WTC11 (cell line): ENCODE measurements at regions not wholly inside any gene's neighbourhood (a gene's known extent, or its start where the extent isn't known, plus 50 kb on each side); places are given as distances from the start of the nearest gene placed in this dataset.

Source experiments
- ATAC-seq: fragments of 200-7000 bp; cut with Tn5 transposase; 2 replicates; pipeline ENCODE4 v1.10.0; 2021; ENCODE audit warnings: mild to moderate bottlenecking, moderate library complexity
- CTCF ChIA-PET: fragments of 300-600 bp; sonication (Branson Sonifier 250); formaldehyde crosslinking; loops from one replicate; lab custom pipeline; 2021; ENCODE audit warnings: antibody characterized with exemption; lab: Charles Lee
- POLR2A ChIA-PET: fragments of 350-600 bp; sonication (Branson Sonifier 250); formaldehyde crosslinking; loops from one replicate; lab custom pipeline; 2021; ENCODE audit warnings: antibody characterized with exemption; lab: Charles Lee
- DNase-seq: peaks from one replicate; pipeline ENCODE4 v3.0.0; 2021; ENCODE audit warnings: low spot score
- H3K27ac Mint-ChIP-seq: 2 replicates; pipeline ENCODE4 v1.8.0; 2021; ENCODE audit warnings: mixed read lengths
- H3K27me3 Mint-ChIP-seq: 2 replicates; pipeline ENCODE4 v1.8.0; 2021; ENCODE audit warnings: low read depth, mild to moderate bottlenecking, moderate library complexity, mixed read lengths
- H3K36me3 Mint-ChIP-seq: 2 replicates; pipeline ENCODE4 v1.8.0; 2021; ENCODE audit warnings: mixed read lengths
- H3K4me1 Mint-ChIP-seq: 2 replicates; pipeline ENCODE4 v1.8.0; 2022; ENCODE audit warnings: mixed read lengths
- H3K4me3 Mint-ChIP-seq: 2 replicates; pipeline ENCODE4 v1.8.0; 2021; ENCODE audit warnings: mild to moderate bottlenecking, moderate library complexity, mixed read lengths
- H3K9me3 Mint-ChIP-seq: 2 replicates; pipeline ENCODE4 v1.8.0; 2021; ENCODE audit warnings: mixed read lengths
- ESRRA ChIP-seq: sonication (generic); formaldehyde crosslinking; IDR thresholded peaks from 2 replicates; pipeline ENCODE4 v1.8.1; 2022; ENCODE audit warnings: mild to moderate bottlenecking, missing genetic modification reagents, borderline replicate concordance
- ETV6 ChIP-seq: sonication (generic); formaldehyde crosslinking; IDR thresholded peaks from 2 replicates; pipeline ENCODE4 v1.8.1; 2022; ENCODE audit warnings: mild to moderate bottlenecking, missing genetic modification reagents
- FOXK1 ChIP-seq: sonication (generic); formaldehyde crosslinking; IDR thresholded peaks from 2 replicates; pipeline ENCODE4 v1.8.0; 2022; ENCODE audit warnings: mild to moderate bottlenecking, moderate library complexity, missing genetic modification reagents
- GTF2I ChIP-seq: fragments of 250-450 bp; sonication (Bioruptor Pico); conservative IDR thresholded peaks from 2 replicates; pipeline ENCODE4 v1.4.0; 2021; ENCODE audit warnings: mild to moderate bottlenecking
- IRF2 ChIP-seq: sonication (generic); formaldehyde crosslinking; IDR thresholded peaks from 2 replicates; pipeline ENCODE4 v1.8.0; 2022; ENCODE audit warnings: low read depth, missing genetic modification reagents, borderline replicate concordance
- NFATC4 ChIP-seq: fragments of 250-450 bp; sonication (Bioruptor Pico); IDR thresholded peaks from 2 replicates; pipeline ENCODE4 v1.9.0; 2021; ENCODE audit warnings: mild to moderate bottlenecking
- NFYB ChIP-seq: sonication (generic); formaldehyde crosslinking; conservative IDR thresholded peaks from 2 replicates; pipeline ENCODE4 v1.8.0; 2022; ENCODE audit warnings: low read depth, missing genetic modification reagents
- NR2C2 ChIP-seq: sonication (generic); formaldehyde crosslinking; IDR thresholded peaks from 2 replicates; pipeline ENCODE4 v1.8.0; 2022; ENCODE audit warnings: mild to moderate bottlenecking, missing genetic modification reagents
- RELA ChIP-seq: sonication (generic); formaldehyde crosslinking; IDR thresholded peaks from 2 replicates; pipeline ENCODE4 v1.8.1; 2022; ENCODE audit warnings: missing genetic modification reagents, mild to moderate bottlenecking, borderline replicate concordance
- SMAD3 ChIP-seq: sonication (generic); formaldehyde crosslinking; IDR thresholded peaks from 2 replicates; pipeline ENCODE4 v1.8.0; 2022; ENCODE audit warnings: missing genetic modification reagents, mild to moderate bottlenecking, borderline replicate concordance
- TCF7 ChIP-seq: sonication (generic); formaldehyde crosslinking; IDR thresholded peaks from 2 replicates; pipeline ENCODE4 v1.8.0; 2022; ENCODE audit warnings: mild to moderate bottlenecking, low read depth, missing genetic modification reagents, moderate library complexity
- TEAD1 ChIP-seq: sonication (generic); formaldehyde crosslinking; IDR thresholded peaks from 2 replicates; pipeline ENCODE4 v1.8.0; 2022; ENCODE audit warnings: mild to moderate bottlenecking, missing genetic modification reagents
- TEAD4 ChIP-seq: sonication (generic); formaldehyde crosslinking; IDR thresholded peaks from 2 replicates; pipeline ENCODE4 v1.8.0; 2022; ENCODE audit warnings: mild to moderate bottlenecking, missing genetic modification reagents
- ZBTB21 ChIP-seq: sonication (generic); formaldehyde crosslinking; IDR thresholded peaks from 2 replicates; pipeline ENCODE4 v1.8.1; 2023; ENCODE audit warnings: mild to moderate bottlenecking, missing genetic modification reagents, borderline replicate concordance
- ZNF263 ChIP-seq: sonication (generic); formaldehyde crosslinking; IDR thresholded peaks from 2 replicates; pipeline ENCODE4 v1.8.1; 2022; ENCODE audit warnings: low read depth, mild to moderate bottlenecking, moderate library complexity, missing genetic modification reagents
- TF ChIP-seq, protein P1 (sequence below): sonication (generic); formaldehyde crosslinking; IDR thresholded peaks from 2 replicates; pipeline ENCODE4 v1.8.1; 2022; ENCODE audit warnings: mild to moderate bottlenecking, missing genetic modification reagents, moderate library complexity, borderline replicate concordance
- TF ChIP-seq, protein P2 (sequence below): sonication (generic); formaldehyde crosslinking; IDR thresholded peaks from 2 replicates; pipeline ENCODE4 v1.8.0; 2023; ENCODE audit warnings: missing genetic modification reagents
- TF ChIP-seq, protein P3 (sequence below): fragments of 250-450 bp; sonication (Bioruptor Pico); IDR thresholded peaks from 2 replicates; pipeline ENCODE4 v1.9.0; 2021; ENCODE audit warnings: mild to moderate bottlenecking
- TF ChIP-seq, protein P4 (sequence below): sonication (generic); formaldehyde crosslinking; IDR thresholded peaks from 2 replicates; pipeline ENCODE4 v1.8.1; 2023; ENCODE audit warnings: mild to moderate bottlenecking, missing genetic modification reagents
- TF ChIP-seq, protein P5 (sequence below): fragments of 250-450 bp; sonication (Bioruptor Pico); IDR thresholded peaks from 2 replicates; pipeline ENCODE4 v1.9.0; 2021; ENCODE audit warnings: mild to moderate bottlenecking
- TF ChIP-seq, protein P6 (sequence below): sonication (generic); formaldehyde crosslinking; IDR thresholded peaks from 2 replicates; pipeline ENCODE4 v1.8.1; 2022; ENCODE audit warnings: mild to moderate bottlenecking, moderate library complexity, missing genetic modification reagents
- TF ChIP-seq, protein P7 (sequence below): sonication (generic); formaldehyde crosslinking; IDR thresholded peaks from 2 replicates; pipeline ENCODE4 v1.8.1; 2022; ENCODE audit warnings: low read depth, missing genetic modification reagents, borderline replicate concordance

DNA sequence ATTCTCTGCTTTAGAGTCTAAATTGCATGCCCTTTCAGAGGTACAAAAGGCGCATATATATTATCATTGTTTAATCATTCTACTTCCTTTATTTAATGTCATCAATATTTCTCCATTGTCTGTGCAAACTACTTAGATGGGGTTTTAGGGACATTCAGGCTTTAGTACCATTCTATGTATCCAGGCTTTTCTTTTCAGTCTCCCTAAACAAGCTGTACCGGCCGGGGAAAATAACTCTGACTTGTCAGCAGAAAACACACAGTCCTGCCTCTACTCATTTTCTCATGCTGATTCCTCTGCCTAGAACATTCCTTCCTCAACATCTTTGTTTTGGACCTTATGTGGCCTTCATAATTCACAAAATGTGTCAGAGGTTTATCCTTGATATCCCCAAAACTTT is 392.1 kb upstream of the DAB2 start:
- Mint-ChIP-seq H3K4me1 (peaks cover 10% of the 10 kb centered on the region), H3K27me3 (no peaks in the 10 kb centered on the region), H3K4me3 (no peak overlapping the region), H3K36me3 (no peaks in the 10 kb centered on the region), H3K9me3 (no peaks in the 10 kb centered on the region), H3K27ac (no peak overlapping the region)
- POLR2A ChIA-PET = no interaction called here
- no peak for DNase-seq
- ATAC-seq = no peak
- CTCF ChIA-PET = no interaction called here
- TF ChIP-seq NR2C2 (no peak), TEAD4 (CRISPR knock-in tag) (no peak), ZBTB21 (no peak), FOXK1 (no peak), SMAD3 (CRISPR knock-in tag) (no peak), TEAD1 (no peak), ZNF263 (CRISPR knock-in tag) (no peak), NFATC4 (CRISPR knock-in tag) (no peak), IRF2 (CRISPR knock-in tag) (no peak)
- TF ChIP-seq, protein P1, sequence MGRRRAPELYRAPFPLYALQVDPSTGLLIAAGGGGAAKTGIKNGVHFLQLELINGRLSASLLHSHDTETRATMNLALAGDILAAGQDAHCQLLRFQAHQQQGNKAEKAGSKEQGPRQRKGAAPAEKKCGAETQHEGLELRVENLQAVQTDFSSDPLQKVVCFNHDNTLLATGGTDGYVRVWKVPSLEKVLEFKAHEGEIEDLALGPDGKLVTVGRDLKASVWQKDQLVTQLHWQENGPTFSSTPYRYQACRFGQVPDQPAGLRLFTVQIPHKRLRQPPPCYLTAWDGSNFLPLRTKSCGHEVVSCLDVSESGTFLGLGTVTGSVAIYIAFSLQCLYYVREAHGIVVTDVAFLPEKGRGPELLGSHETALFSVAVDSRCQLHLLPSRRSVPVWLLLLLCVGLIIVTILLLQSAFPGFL (CRISPR knock-in tag) = no peak
- TF ChIP-seq, protein P2, sequence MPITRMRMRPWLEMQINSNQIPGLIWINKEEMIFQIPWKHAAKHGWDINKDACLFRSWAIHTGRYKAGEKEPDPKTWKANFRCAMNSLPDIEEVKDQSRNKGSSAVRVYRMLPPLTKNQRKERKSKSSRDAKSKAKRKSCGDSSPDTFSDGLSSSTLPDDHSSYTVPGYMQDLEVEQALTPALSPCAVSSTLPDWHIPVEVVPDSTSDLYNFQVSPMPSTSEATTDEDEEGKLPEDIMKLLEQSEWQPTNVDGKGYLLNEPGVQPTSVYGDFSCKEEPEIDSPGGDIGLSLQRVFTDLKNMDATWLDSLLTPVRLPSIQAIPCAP (CRISPR knock-in tag) = no peak
- TF ChIP-seq, protein P3, sequence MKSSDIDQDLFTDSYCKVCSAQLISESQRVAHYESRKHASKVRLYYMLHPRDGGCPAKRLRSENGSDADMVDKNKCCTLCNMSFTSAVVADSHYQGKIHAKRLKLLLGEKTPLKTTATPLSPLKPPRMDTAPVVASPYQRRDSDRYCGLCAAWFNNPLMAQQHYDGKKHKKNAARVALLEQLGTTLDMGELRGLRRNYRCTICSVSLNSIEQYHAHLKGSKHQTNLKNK (CRISPR knock-in tag) = no peak
- TF ChIP-seq, protein P4, sequence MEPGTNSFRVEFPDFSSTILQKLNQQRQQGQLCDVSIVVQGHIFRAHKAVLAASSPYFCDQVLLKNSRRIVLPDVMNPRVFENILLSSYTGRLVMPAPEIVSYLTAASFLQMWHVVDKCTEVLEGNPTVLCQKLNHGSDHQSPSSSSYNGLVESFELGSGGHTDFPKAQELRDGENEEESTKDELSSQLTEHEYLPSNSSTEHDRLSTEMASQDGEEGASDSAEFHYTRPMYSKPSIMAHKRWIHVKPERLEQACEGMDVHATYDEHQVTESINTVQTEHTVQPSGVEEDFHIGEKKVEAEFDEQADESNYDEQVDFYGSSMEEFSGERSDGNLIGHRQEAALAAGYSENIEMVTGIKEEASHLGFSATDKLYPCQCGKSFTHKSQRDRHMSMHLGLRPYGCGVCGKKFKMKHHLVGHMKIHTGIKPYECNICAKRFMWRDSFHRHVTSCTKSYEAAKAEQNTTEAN (CRISPR knock-in tag) = no peak
- TF ChIP-seq, protein P5, sequence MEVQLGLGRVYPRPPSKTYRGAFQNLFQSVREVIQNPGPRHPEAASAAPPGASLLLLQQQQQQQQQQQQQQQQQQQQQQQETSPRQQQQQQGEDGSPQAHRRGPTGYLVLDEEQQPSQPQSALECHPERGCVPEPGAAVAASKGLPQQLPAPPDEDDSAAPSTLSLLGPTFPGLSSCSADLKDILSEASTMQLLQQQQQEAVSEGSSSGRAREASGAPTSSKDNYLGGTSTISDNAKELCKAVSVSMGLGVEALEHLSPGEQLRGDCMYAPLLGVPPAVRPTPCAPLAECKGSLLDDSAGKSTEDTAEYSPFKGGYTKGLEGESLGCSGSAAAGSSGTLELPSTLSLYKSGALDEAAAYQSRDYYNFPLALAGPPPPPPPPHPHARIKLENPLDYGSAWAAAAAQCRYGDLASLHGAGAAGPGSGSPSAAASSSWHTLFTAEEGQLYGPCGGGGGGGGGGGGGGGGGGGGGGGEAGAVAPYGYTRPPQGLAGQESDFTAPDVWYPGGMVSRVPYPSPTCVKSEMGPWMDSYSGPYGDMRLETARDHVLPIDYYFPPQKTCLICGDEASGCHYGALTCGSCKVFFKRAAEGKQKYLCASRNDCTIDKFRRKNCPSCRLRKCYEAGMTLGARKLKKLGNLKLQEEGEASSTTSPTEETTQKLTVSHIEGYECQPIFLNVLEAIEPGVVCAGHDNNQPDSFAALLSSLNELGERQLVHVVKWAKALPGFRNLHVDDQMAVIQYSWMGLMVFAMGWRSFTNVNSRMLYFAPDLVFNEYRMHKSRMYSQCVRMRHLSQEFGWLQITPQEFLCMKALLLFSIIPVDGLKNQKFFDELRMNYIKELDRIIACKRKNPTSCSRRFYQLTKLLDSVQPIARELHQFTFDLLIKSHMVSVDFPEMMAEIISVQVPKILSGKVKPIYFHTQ (CRISPR knock-in tag) = no peak

DNA sequence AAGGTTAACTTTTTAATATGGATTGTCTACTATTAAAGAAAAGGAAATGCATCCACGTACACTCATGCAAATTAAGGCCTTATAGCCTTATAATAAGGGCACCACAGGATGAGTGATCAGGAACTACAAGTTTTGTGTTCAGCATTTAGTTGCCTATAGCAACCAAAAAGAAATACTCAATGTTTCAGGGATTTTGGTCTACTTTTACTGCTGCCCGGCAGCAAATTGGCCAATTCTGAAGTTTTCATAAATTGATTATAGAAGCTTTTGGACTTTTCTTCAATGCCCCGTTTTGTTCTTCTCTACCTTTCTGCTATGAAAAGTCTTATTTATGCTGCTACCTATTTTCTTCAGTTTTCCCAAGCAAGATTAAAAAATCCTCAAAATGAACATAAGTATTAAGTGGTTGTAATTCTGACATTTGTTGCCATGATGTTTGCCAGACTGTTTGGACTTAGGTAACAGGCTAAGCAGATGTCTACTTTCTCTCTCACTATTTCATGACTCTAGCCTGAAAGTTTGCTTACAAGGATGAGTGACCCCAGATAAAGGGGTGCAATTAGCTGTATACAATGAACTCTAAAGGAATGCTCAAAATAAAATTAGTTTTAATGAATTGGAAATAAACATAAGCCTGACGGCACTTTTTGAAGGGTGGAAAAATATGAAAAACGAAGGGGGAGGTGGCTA is 391.5 kb upstream of the DAB2 start:
- H3K4me3 Mint-ChIP-seq = no peak overlapping the region
- no peaks in the 10 kb centered on the region for H3K36me3 Mint-ChIP-seq
- peaks cover 10% of the 10 kb centered on the region for H3K4me1 Mint-ChIP-seq
- TF ChIP-seq, protein P6, sequence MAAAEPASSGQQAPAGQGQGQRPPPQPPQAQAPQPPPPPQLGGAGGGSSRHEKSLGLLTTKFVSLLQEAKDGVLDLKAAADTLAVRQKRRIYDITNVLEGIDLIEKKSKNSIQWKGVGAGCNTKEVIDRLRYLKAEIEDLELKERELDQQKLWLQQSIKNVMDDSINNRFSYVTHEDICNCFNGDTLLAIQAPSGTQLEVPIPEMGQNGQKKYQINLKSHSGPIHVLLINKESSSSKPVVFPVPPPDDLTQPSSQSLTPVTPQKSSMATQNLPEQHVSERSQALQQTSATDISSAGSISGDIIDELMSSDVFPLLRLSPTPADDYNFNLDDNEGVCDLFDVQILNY (CRISPR knock-in tag) = no peak
- no peak for TF ChIP-seq ETV6 (CRISPR knock-in tag)
- no peak for TF ChIP-seq ESRRA (CRISPR knock-in tag)
- TF ChIP-seq TCF7 = no peak
- TF ChIP-seq, protein P7, sequence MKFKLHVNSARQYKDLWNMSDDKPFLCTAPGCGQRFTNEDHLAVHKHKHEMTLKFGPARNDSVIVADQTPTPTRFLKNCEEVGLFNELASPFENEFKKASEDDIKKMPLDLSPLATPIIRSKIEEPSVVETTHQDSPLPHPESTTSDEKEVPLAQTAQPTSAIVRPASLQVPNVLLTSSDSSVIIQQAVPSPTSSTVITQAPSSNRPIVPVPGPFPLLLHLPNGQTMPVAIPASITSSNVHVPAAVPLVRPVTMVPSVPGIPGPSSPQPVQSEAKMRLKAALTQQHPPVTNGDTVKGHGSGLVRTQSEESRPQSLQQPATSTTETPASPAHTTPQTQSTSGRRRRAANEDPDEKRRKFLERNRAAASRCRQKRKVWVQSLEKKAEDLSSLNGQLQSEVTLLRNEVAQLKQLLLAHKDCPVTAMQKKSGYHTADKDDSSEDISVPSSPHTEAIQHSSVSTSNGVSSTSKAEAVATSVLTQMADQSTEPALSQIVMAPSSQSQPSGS (CRISPR knock-in tag) = no peak
- TF ChIP-seq RELA (CRISPR knock-in tag) = no peak
- TF ChIP-seq ZBTB21 = no peak
- no peak for TF ChIP-seq NFYB
- no peak for TF ChIP-seq GTF2I (CRISPR knock-in tag)
- no peak for TF ChIP-seq ZNF263 (CRISPR knock-in tag)
- TF ChIP-seq, all 79 proteins: peak for 0
- ChIA-PET CTCF (no interaction called here), POLR2A (no interaction called here)
- ATAC-seq (no peak), DNase-seq (no peak)
- Mint-ChIP-seq H3K27me3 (no peaks in the 10 kb centered on the region), H3K9me3 (no peaks in the 10 kb centered on the region), H3K27ac (no peak overlapping the region)
